ENCODE measurements at regions not wholly inside any gene's neighbourhood (a gene's known extent, or its start where the extent isn't known, plus 50 kb on each side); places are given as distances from the start of the nearest gene placed in this dataset.

DNA sequence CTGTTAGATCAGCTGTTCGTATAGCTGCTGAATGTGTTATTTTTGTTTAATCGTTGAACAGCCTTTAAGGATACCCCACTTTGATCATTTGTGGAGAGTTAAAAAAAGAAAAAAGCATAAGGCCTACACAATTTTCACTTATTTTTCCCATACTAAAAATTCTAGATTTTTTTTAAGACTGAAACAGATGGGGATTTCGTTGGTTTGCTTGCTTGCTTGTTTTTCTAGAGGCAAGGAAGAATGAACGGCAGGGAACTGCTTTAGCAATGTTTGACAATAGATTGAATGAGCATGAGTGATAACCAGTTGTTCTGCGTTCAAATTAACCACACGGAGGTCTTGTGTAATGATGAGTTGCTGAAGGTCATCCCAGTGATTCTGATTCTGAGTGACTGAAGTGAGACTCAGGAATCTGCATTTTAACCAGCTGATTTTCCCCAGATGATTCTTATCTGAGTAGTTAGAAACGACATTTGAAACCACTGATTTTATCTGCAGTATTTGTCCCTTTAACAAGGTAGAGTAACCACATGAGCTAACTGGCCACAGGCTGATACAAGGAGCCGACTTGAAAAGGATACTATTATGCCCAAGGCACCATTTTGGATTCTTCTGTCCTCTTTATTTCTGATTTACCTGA, 85.9 kb downstream of the GPR37 start:
- DNase-seq (no peak), ATAC-seq (ENCODE audit: insufficient read depth, low FRiP score) (no peak)
- TF ChIP-seq, protein P1, sequence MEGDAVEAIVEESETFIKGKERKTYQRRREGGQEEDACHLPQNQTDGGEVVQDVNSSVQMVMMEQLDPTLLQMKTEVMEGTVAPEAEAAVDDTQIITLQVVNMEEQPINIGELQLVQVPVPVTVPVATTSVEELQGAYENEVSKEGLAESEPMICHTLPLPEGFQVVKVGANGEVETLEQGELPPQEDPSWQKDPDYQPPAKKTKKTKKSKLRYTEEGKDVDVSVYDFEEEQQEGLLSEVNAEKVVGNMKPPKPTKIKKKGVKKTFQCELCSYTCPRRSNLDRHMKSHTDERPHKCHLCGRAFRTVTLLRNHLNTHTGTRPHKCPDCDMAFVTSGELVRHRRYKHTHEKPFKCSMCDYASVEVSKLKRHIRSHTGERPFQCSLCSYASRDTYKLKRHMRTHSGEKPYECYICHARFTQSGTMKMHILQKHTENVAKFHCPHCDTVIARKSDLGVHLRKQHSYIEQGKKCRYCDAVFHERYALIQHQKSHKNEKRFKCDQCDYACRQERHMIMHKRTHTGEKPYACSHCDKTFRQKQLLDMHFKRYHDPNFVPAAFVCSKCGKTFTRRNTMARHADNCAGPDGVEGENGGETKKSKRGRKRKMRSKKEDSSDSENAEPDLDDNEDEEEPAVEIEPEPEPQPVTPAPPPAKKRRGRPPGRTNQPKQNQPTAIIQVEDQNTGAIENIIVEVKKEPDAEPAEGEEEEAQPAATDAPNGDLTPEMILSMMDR (IDR thresholded peaks at IDR 0.05; ENCODE audit: control extremely low read depth, extremely low read depth), result no peak
- Histone ChIP-seq H3K27me3 (ENCODE audit: control insufficient read depth in 3 of 3, insufficient read depth in 3 of 3, low read length in 2 of 3) (no peaks in the 10 kb centered on the region), H3K27ac (ENCODE audit: low read depth in 1 of 2, low read length in 1 of 2) (no peak overlapping the region), H3K4me1 (ENCODE audit: control insufficient read depth in 5 of 5, insufficient read depth in 5 of 5, low read length in 5 of 5) (peaks cover 0 to 8% (median 0%) of the 10 kb centered on the region in 5 donors), H3K36me3 (ENCODE audit: control insufficient read depth in 4 of 4, insufficient read depth in 4 of 4, low read length in 4 of 4) (no peaks in the 10 kb centered on the region), H3K4me3 (no peak overlapping the region), H3K9ac (ENCODE audit: insufficient read depth in 1 of 2, low read length in 2 of 2) (no peak overlapping the region), H3K9me3 (ENCODE audit: control insufficient read depth in 4 of 4, insufficient read depth in 3 of 4, low read length in 3 of 4) (peaks cover 0 to 3% (median 0%) of the 10 kb centered on the region in 4 donors)
- 72 to 78% methylated on average over 8 of the region's 8 CpGs for WGBS, 2 donors

GRCh38 chr7:124679146-124679545, 86.4 kb downstream of the GPR37 start:
- 80 to 88% methylated on average over 2 of the region's 2 CpGs for WGBS, 2 donors
- Histone ChIP-seq H3K4me1 (ENCODE audit: control insufficient read depth in 5 of 5, insufficient read depth in 5 of 5, low read length in 5 of 5) (peaks cover 0 to 14% (median 0%) of the 10 kb centered on the region in 5 donors), H3K27ac (ENCODE audit: low read depth in 1 of 2, low read length in 1 of 2) (no peak overlapping the region), H3K4me3 (no peak overlapping the region), H3K27me3 (ENCODE audit: control insufficient read depth in 3 of 3, insufficient read depth in 3 of 3, low read length in 2 of 3) (no peaks in the 10 kb centered on the region), H3K9me3 (ENCODE audit: control insufficient read depth in 4 of 4, insufficient read depth in 3 of 4, low read length in 3 of 4) (peaks cover 0 to 3% (median 0%) of the 10 kb centered on the region in 4 donors), H3K36me3 (ENCODE audit: control insufficient read depth in 4 of 4, insufficient read depth in 4 of 4, low read length in 4 of 4) (no peaks in the 10 kb centered on the region), H3K9ac (ENCODE audit: insufficient read depth in 1 of 2, low read length in 2 of 2) (no peak overlapping the region)
- ATAC-seq (ENCODE audit: insufficient read depth, low FRiP score), result no peak
- TF ChIP-seq, protein P1 (IDR thresholded peaks at IDR 0.05; ENCODE audit: control extremely low read depth, extremely low read depth), result no peak
- no peak for DNase-seq

GRCh38 chr7:124674451-124674850, 91.1 kb downstream of the GPR37 start:
- Histone ChIP-seq H3K4me3 (no peak overlapping the region), H3K9me3 (ENCODE audit: control insufficient read depth in 4 of 4, insufficient read depth in 3 of 4, low read length in 3 of 4) (no peaks in the 10 kb centered on the region), H3K4me1 (ENCODE audit: control insufficient read depth in 5 of 5, insufficient read depth in 5 of 5, low read length in 5 of 5) (peaks cover 0 to 38% (median 0%) of the 10 kb centered on the region in 5 donors), H3K36me3 (ENCODE audit: control insufficient read depth in 4 of 4, insufficient read depth in 4 of 4, low read length in 4 of 4) (no peaks in the 10 kb centered on the region), H3K27me3 (ENCODE audit: control insufficient read depth in 3 of 3, insufficient read depth in 3 of 3, low read length in 2 of 3) (no peaks in the 10 kb centered on the region), H3K9ac (ENCODE audit: insufficient read depth in 1 of 2, low read length in 2 of 2) (no peak overlapping the region), H3K27ac (ENCODE audit: low read depth in 1 of 2, low read length in 1 of 2) (no peak overlapping the region)
- DNase-seq (peak; percentile 46 to 89 (median 87)), ATAC-seq (ENCODE audit: insufficient read depth, low FRiP score) (no peak)
- WGBS, 2 donors, result 74 to 81% methylated on average over 1 of the region's 1 CpG
- TF ChIP-seq, protein P1 (IDR thresholded peaks at IDR 0.05; ENCODE audit: control extremely low read depth, extremely low read depth), result no peak

DNA sequence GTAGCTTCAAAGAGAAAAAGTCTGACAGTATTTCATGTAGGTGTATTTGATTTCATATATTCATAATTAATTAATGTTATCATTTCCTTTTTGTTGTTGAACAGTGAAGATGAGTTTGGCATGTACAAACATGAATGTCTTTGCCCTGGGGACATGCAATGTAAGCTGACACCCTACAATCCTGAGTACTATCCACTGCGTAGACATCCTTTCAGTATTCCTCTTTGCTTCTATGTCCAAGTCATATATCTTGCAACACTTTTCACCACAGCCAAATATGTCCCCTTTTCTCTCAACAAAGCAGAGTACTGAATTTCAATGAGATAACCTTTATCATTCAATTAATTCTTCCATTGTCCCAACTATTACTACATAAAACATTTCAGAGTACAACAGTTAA, 93.6 kb downstream of the GPR37 start:
- Histone ChIP-seq H3K27me3 (ENCODE audit: control insufficient read depth in 3 of 3, insufficient read depth in 3 of 3, low read length in 2 of 3) (no peaks in the 10 kb centered on the region), H3K9me3 (ENCODE audit: control insufficient read depth in 4 of 4, insufficient read depth in 3 of 4, low read length in 3 of 4) (no peaks in the 10 kb centered on the region), H3K4me1 (ENCODE audit: control insufficient read depth in 5 of 5, insufficient read depth in 5 of 5, low read length in 5 of 5) (peaks cover 0 to 47% (median 0%) of the 10 kb centered on the region in 5 donors), H3K9ac (ENCODE audit: insufficient read depth in 1 of 2, low read length in 2 of 2) (no peak overlapping the region), H3K36me3 (ENCODE audit: control insufficient read depth in 4 of 4, insufficient read depth in 4 of 4, low read length in 4 of 4) (no peaks in the 10 kb centered on the region), H3K27ac (ENCODE audit: low read depth in 1 of 2, low read length in 1 of 2) (no peak overlapping the region), H3K4me3 (no peak overlapping the region)
- DNase-seq (peak in 2 of 3 donors; percentile 39 to 67), ATAC-seq (ENCODE audit: insufficient read depth, low FRiP score) (no peak)
- TF ChIP-seq, protein P1 (IDR thresholded peaks at IDR 0.05; ENCODE audit: control extremely low read depth, extremely low read depth), result no peak
- 90 to 94% methylated on average over 1 of the region's 1 CpG for WGBS, 2 donors
